B cell (primary cell): ENCODE measurements at regions not wholly inside any gene's neighbourhood (a gene's known extent, or its start where the extent isn't known, plus 50 kb on each side); places are given as distances from the start of the nearest gene placed in this dataset.

ENCODE experiments used
- ATAC-seq: fragments of 200-7000 bp; cut with Tn5 transposase; one replicate; pipeline ENCODE4 v1.10.0; 2021; ENCODE audit warnings: low read depth, mild to moderate bottlenecking, moderate number of reproducible peaks, moderate library complexity
- CTCF ChIA-PET: fragments of 350-600 bp; sonication (Branson Sonifier 250); formaldehyde crosslinking; loops from one replicate; lab custom pipeline; 2021; ENCODE audit warnings: antibody characterized with exemption, inconsistent platforms; lab: Charles Lee
- POLR2A ChIA-PET: fragments of 350-600 bp; sonication (Branson Sonifier 250); formaldehyde crosslinking; loops from one replicate; lab custom pipeline; 2021; ENCODE audit warnings: antibody characterized with exemption; lab: Charles Lee
- DNase-seq: peaks from one replicate; pipeline ENCODE4 v3.0.0; 2013
- H2AFZ ChIP-seq: 2 replicates; pipeline ENCODE4 v1.6.1; 2012; ENCODE audit warnings: mild to moderate bottlenecking, low read depth, low read length; ENCODE audit not compliant: insufficient read depth, poor library complexity, severe bottlenecking
- H3K27ac ChIP-seq, 2 donors: 1 replicate in 1 of 2; 2 replicates in 1 of 2; pipeline ENCODE4 v1.5.1; 2012 to 2013; ENCODE audit warnings: low read length in 2 of 2, mild to moderate bottlenecking in 2 of 2, moderate library complexity in 1 of 2
- H3K27me3 ChIP-seq, 4 experiments: fragments of 200-600 bp in 1 of 4; sonication (generic) in 1 of 4; replicated peaks in 1 of 4; 1 replicate in 2 of 4; 2 replicates in 2 of 4; pipeline versions ENCODE4 v1.6.1 to v1.7.0; 2013 to 2016; ENCODE audit warnings: low read length in 3 of 4, mild to moderate bottlenecking in 2 of 4, mixed read lengths in 1 of 4, moderate library complexity in 1 of 4; ENCODE audit not compliant: insufficient read depth in 4 of 4, control insufficient read depth in 3 of 4; ENCODE audit errors: control extremely low read depth in 1 of 4
- H3K36me3 ChIP-seq, 2 experiments: replicated peaks in 1 of 2; 1 replicate in 1 of 2; 2 replicates in 1 of 2; pipeline versions ENCODE4 v1.6.1 to v1.7.1; 2013; ENCODE audit warnings: low read length in 1 of 2; ENCODE audit not compliant: insufficient read depth in 2 of 2, control insufficient read depth in 1 of 2; ENCODE audit errors: control extremely low read depth in 1 of 2, extremely low read depth in 1 of 2
- H3K4me1 ChIP-seq, 2 donors: fragments of 200-600 bp in 1 of 2; sonication (generic) in 1 of 2; 1 replicate in 1 of 2; 2 replicates in 1 of 2; pipeline versions ENCODE4 v1.5.1 to v1.6.1; 2013 to 2017; ENCODE audit warnings: low read length in 2 of 2; ENCODE audit not compliant: control insufficient read depth in 2 of 2, insufficient read depth in 2 of 2
- H3K4me2 ChIP-seq: replicated peaks from 2 replicates; pipeline ENCODE3; 2012; ENCODE audit warnings: mild to moderate bottlenecking, low read depth, low read length; ENCODE audit not compliant: poor library complexity, severe bottlenecking
- H3K4me3 ChIP-seq, 5 experiments: fragments of 200-600 bp in 1 of 5; sonication (generic) in 1 of 5; 1 replicate in 3 of 5; 2 replicates in 2 of 5; pipeline versions ENCODE4 v1.5.1 to v1.7.0; 2011 to 2016; ENCODE audit warnings: low read length in 4 of 5, mild to moderate bottlenecking in 4 of 5, low read depth in 2 of 5, control low read depth in 1 of 5, moderate library complexity in 1 of 5; ENCODE audit not compliant: insufficient read depth in 1 of 5; ENCODE audit errors: control extremely low read depth in 1 of 5, extremely low read depth in 1 of 5
- H3K79me2 ChIP-seq: fragments of 200-600 bp; sonication (generic); one replicate; pipeline ENCODE4 v1.6.0; 2016; ENCODE audit warnings: low read length; ENCODE audit not compliant: control insufficient read depth, insufficient read depth
- H3K9ac ChIP-seq: fragments of 200-600 bp; sonication (generic); 2 replicates; pipeline ENCODE4 v1.6.1; 2017; ENCODE audit warnings: mild to moderate bottlenecking, low read length, moderate library complexity
- H3K9me3 ChIP-seq, 3 donors: one replicate each; pipeline versions ENCODE4 v1.6.1 to v1.7.1; 2013; ENCODE audit warnings: low read length in 2 of 3; ENCODE audit not compliant: control insufficient read depth in 2 of 3, insufficient read depth in 1 of 3; ENCODE audit errors: control extremely low read depth in 1 of 3
- H4K20me1 ChIP-seq: 2 replicates; pipeline ENCODE4 v1.6.0; 2012; ENCODE audit warnings: mild to moderate bottlenecking, low read length; ENCODE audit not compliant: insufficient read depth, control insufficient read depth, poor library complexity, severe bottlenecking
- H3K27ac Mint-ChIP-seq: one replicate; pipeline ENCODE4 v1.8.0; 2021; ENCODE audit warnings: mixed read lengths
- H3K27me3 Mint-ChIP-seq: one replicate; pipeline ENCODE4 v1.8.0; 2021; ENCODE audit warnings: mixed read lengths
- H3K4me1 Mint-ChIP-seq: one replicate; pipeline ENCODE4 v1.8.0; 2021; ENCODE audit warnings: mixed read lengths
- H3K4me3 Mint-ChIP-seq: one replicate; pipeline ENCODE4 v1.8.0; 2021; ENCODE audit warnings: mixed read lengths
- H3K9me3 Mint-ChIP-seq: one replicate; pipeline ENCODE4 v1.8.0; 2022; ENCODE audit warnings: mixed read lengths; ENCODE audit not compliant: insufficient read depth
- EZH2 ChIP-seq: IDR thresholded peaks from 2 replicates; pipeline ENCODE4 v1.6.1; 2012; ENCODE audit warnings: borderline replicate concordance, low read depth, mild to moderate bottlenecking, moderate library complexity, low read length; ENCODE audit not compliant: insufficient read depth, poor library complexity, severe bottlenecking
- WGBS: methylation state at CpG from one replicate; pipeline ENCODE4 v1.1.5; 2013; ENCODE audit warnings: missing lambda C conversion rate; ENCODE audit not compliant: insufficient coverage; 5-methylcytosine and 5-hydroxymethylcytosine counted together
- intact Hi-C: fragments of 100-400 bp; cut with micrococcal nuclease; formaldehyde crosslinking; loops from one replicate; pipeline ENCODE4 v1.10.0; 2022
- TF ChIP-seq, protein P1 (sequence below): fragments of 200-600 bp; IDR thresholded peaks from one replicate; pipeline ENCODE4 v1.8.0; 2022; ENCODE audit warnings: antibody characterized with exemption, mild to moderate bottlenecking

DNA sequence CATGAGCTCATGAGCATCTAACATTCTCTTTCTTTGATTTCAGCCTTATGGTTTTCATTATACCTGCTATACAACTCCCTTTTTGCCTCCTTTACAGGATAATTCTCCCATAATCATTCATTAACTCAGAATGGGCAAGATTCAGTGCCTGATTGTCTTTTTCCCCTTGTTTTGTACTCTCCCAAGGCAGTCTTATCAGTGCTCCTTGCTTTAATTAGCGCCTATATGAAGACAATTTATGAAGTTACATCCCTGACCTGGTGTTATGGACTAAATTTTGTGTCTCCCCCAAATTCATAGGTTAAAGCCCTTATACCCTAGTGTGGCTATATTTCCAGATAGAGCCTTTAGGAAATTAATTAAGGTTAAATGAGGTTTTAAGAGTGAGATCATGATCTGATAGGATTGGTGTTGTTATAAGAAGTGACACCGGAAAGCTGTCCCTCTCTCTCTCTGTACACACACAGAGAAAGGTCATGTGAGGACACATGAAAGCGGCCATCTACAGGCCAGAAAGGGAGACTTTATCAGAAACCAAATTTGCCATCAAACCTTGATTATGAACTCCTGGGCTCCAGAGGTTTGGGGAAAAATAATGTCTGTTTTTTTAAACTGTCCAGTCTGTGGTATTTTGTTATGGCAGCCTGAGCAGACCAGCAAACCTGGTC lies 185.8 kb upstream of the CHODL start:
- intact Hi-C loops: no loop called here

DNA sequence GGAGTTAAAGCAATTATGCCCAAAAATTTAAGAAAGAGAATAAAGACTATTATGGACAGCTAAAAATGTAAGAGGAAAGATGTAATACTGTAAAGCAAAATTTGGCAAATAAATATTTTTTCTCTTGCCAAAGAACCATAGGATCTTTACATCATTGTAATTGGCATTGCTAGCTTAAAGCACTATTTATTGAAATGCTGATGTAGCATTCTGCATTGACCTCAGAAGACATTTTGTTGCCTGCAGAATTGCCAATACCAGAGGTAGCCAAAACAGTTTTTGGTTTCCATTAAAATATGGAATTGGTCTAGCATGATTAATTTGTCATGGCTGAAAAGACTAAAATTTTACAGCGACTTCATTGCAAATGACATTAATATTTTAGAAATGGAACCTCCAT lies 191.5 kb upstream of the CHODL start:
- no peak overlapping the region for H3K9ac ChIP-seq
- H2AFZ ChIP-seq: no peak overlapping the region
- Mint-ChIP-seq H3K27ac (no peak overlapping the region), H3K4me3 (no peak overlapping the region), H3K9me3 (no peaks in the 10 kb centered on the region), H3K27me3 (no peaks in the 10 kb centered on the region), H3K4me1 (no peaks in the 10 kb centered on the region)
- no peaks in the 10 kb centered on the region for H3K79me2 ChIP-seq
- H3K27ac ChIP-seq: no peak overlapping the region
- WGBS: no CpG with 5 or more reads among the region's 1 CpG
- H3K4me2 ChIP-seq: no peak overlapping the region
- H3K4me3 ChIP-seq: no peak overlapping the region
- no peaks in the 10 kb centered on the region for H3K4me1 ChIP-seq
- ChIA-PET POLR2A (no interaction called here), CTCF (no interaction called here)
- no peaks in the 10 kb centered on the region for H3K27me3 ChIP-seq
- no peaks in the 10 kb centered on the region for H4K20me1 ChIP-seq
- no peak for TF ChIP-seq EZH2
- TF ChIP-seq, protein P1, sequence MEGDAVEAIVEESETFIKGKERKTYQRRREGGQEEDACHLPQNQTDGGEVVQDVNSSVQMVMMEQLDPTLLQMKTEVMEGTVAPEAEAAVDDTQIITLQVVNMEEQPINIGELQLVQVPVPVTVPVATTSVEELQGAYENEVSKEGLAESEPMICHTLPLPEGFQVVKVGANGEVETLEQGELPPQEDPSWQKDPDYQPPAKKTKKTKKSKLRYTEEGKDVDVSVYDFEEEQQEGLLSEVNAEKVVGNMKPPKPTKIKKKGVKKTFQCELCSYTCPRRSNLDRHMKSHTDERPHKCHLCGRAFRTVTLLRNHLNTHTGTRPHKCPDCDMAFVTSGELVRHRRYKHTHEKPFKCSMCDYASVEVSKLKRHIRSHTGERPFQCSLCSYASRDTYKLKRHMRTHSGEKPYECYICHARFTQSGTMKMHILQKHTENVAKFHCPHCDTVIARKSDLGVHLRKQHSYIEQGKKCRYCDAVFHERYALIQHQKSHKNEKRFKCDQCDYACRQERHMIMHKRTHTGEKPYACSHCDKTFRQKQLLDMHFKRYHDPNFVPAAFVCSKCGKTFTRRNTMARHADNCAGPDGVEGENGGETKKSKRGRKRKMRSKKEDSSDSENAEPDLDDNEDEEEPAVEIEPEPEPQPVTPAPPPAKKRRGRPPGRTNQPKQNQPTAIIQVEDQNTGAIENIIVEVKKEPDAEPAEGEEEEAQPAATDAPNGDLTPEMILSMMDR: no peak
- ATAC-seq (no peak), DNase-seq (no peak)
- intact Hi-C loops: no loop called here
- H3K9me3 ChIP-seq: no peaks in the 10 kb centered on the region
- H3K36me3 ChIP-seq: no peaks in the 10 kb centered on the region

More for the DNA sequence above, 185.8 kb upstream of the CHODL start:
- Mint-ChIP-seq H3K4me3 (no peak overlapping the region), H3K27ac (no peak overlapping the region), H3K4me1 (no peaks in the 10 kb centered on the region), H3K9me3 (peaks cover 4% of the 10 kb centered on the region), H3K27me3 (no peaks in the 10 kb centered on the region)
- no peaks in the 10 kb centered on the region for H3K36me3 ChIP-seq
- no peak overlapping the region for H3K9ac ChIP-seq
- no peaks in the 10 kb centered on the region for H3K4me1 ChIP-seq
- no peak overlapping the region for H3K4me2 ChIP-seq
- no peak overlapping the region for H2AFZ ChIP-seq
- H3K27me3 ChIP-seq: no peaks in the 10 kb centered on the region
- H3K4me3 ChIP-seq: no peak overlapping the region
- no peaks in the 10 kb centered on the region for H3K79me2 ChIP-seq
- no peaks in the 10 kb centered on the region for H3K9me3 ChIP-seq
- TF ChIP-seq, protein P1: no peak
- TF ChIP-seq EZH2: no peak
- WGBS: no CpG with 5 or more reads among the region's 3 CpGs
- H4K20me1 ChIP-seq: no peaks in the 10 kb centered on the region
- ChIA-PET CTCF (no interaction called here), POLR2A (no interaction called here)
- no peak overlapping the region for H3K27ac ChIP-seq
- DNase-seq: no peak
- no peak for ATAC-seq
